GM13977 (cell line): ENCODE measurements at regions not wholly inside any gene's neighbourhood (a gene's known extent, or its start where the extent isn't known, plus 50 kb on each side); places are given as distances from the start of the nearest gene placed in this dataset.
"Not testable (repeated sequence)": the region's sequence is repeated elsewhere in the genome, so short reads cannot be mapped to it uniquely, and the experiment has no call there.

ENCODE experiments used
- DNase-seq: peaks from one replicate; pipeline ENCODE4 v3.0.0; 2012; ENCODE audit warnings: low spot score
- in situ Hi-C: fragments of 300-500 bp; cut with MboI; formaldehyde crosslinking; loops from one replicate; pipeline ENCODE4 v1.12.0; 2022; ENCODE audit warnings: low sequenced_read_pairs, low pct_unique_long_range_greater_than_20kb, mixed read lengths, inconsistent platforms; ENCODE audit not compliant: unreplicated experiment

DNA sequence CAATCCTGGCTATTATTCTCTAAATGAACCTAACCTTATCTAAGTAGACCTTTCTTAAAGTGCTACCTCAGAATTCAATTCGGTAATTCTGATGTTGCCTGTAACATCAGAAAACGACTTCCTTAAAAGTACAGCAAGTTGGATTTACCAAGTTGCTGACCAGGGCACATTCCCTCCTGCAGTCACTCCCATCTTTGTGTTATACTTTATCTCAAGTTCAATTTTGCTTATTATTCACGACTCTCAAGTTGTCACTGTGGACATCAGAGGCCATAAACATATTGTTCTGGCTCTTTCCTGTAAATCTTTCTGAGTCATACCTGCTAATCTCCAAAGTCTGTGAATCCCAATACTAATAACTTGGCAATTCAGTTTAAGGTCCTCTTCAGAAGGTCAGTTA is 64.6 kb upstream of the ZSCAN2 start:
- in situ Hi-C loops, DNase-seq: not testable (repeated sequence)

DNA sequence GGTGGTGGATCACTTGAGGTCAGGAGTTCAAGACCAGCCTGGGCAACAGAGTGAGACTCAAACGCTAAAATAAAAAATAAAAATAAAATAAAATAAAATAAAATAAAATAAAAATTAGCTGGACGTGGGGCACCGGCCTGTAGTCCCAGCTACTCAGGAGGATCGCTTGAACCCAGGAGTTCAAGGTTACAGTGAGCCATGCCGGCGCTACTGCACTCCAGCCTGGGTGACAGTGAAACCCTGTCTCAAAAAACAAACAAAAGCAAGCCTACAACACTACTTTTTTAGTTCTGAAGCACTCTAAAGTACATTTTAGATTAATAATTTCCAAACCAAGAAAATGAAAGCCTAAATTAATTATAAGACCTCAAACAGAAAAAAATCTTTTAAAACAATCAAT is 56.2 kb upstream of the ZSCAN2 start:
- in situ Hi-C loops, DNase-seq: not testable (repeated sequence)

DNA sequence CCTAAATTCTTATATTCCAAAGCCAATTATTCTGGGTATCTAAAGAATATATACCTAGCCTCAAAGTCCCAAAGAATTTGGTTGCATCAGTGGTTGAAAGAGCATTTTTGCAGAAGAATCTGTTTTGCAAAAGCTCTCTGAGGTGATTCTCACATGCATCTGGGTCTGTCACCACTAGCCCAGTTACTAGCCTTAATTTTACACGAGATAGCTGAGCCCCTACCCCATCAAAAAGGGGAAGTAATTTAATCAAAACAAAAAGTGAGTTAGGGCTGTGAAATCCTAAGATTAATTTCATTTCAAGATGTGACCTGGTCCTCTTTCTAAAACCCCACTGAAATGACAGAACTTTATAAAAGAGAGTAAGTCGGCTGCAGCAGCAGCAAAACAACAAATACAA is 53.7 kb upstream of the ZSCAN2 start:
- DNase-seq, in situ Hi-C loops: not testable (repeated sequence)

DNA sequence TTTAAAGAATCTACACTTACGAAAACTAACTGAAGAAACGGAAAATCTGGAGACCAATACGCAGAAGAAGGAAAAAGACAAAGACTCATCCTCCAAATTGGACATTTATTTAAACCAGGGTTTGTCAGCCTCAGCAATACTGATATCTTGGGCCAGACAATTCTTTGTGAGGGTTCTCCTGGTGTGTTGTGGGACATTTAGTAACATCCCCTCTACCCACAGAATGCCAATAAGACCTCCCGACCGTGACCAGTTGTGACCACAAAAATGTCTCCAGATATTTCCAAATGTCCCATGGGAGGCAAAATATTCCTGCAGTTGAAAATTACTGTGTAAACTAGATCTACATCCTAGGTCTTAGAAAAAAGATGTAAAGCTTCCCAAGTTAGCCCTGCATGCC is 50.3 kb upstream of the ZSCAN2 start:
- in situ Hi-C loops, DNase-seq: not testable (repeated sequence)
